A549 (cell line): ENCODE measurements at regions not wholly inside any gene's neighbourhood (a gene's known extent, or its start where the extent isn't known, plus 50 kb on each side); places are given as distances from the start of the nearest gene placed in this dataset.

ENCODE experiments used
- CTCF ChIP-seq: fragments of >200 bp; sonication (Bioruptor Twin); formaldehyde crosslinking; IDR thresholded peaks from 3 replicates; pipeline ENCODE4 v1.5.1; 2016
- EHMT2 ChIP-seq: fragments of 200-600 bp; sonication (generic); IDR thresholded peaks from 2 replicates; pipeline ENCODE4 v1.6.1; 2016; ENCODE audit warnings: antibody characterized with exemption, low read depth, mild to moderate bottlenecking, moderate library complexity

- TF ChIP-seq CTCF, result no peak
- TF ChIP-seq EHMT2, result no peak
These were observed 474.6 kb downstream of the SLC4A3 start for GRCh38 chr2:220101980-220102379.
